ENCODE measurements at regions not wholly inside any gene's neighbourhood (a gene's known extent, or its start where the extent isn't known, plus 50 kb on each side); places are given as distances from the start of the nearest gene placed in this dataset.

DNA sequence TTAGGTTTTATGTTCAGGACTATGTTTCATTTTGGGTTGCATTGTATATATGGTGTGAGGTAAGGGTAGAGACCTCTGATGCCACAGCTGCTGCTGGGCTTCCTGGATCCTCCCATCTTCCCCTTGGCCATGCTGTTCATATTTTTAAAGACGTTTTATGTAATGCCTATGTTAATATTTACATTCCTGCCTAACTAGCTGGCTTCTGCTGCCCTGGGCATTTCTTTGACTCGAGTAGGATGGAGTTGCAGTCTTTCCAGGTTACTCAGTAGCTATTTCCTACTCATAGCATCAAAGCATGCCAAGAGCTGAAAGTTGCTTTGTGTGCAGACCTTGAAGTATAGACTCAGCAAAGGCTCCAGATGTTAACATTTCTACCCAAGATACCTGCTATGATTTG lies 220.5 kb upstream of the CADM1 start (continued):
- TF ChIP-seq, protein P1, sequence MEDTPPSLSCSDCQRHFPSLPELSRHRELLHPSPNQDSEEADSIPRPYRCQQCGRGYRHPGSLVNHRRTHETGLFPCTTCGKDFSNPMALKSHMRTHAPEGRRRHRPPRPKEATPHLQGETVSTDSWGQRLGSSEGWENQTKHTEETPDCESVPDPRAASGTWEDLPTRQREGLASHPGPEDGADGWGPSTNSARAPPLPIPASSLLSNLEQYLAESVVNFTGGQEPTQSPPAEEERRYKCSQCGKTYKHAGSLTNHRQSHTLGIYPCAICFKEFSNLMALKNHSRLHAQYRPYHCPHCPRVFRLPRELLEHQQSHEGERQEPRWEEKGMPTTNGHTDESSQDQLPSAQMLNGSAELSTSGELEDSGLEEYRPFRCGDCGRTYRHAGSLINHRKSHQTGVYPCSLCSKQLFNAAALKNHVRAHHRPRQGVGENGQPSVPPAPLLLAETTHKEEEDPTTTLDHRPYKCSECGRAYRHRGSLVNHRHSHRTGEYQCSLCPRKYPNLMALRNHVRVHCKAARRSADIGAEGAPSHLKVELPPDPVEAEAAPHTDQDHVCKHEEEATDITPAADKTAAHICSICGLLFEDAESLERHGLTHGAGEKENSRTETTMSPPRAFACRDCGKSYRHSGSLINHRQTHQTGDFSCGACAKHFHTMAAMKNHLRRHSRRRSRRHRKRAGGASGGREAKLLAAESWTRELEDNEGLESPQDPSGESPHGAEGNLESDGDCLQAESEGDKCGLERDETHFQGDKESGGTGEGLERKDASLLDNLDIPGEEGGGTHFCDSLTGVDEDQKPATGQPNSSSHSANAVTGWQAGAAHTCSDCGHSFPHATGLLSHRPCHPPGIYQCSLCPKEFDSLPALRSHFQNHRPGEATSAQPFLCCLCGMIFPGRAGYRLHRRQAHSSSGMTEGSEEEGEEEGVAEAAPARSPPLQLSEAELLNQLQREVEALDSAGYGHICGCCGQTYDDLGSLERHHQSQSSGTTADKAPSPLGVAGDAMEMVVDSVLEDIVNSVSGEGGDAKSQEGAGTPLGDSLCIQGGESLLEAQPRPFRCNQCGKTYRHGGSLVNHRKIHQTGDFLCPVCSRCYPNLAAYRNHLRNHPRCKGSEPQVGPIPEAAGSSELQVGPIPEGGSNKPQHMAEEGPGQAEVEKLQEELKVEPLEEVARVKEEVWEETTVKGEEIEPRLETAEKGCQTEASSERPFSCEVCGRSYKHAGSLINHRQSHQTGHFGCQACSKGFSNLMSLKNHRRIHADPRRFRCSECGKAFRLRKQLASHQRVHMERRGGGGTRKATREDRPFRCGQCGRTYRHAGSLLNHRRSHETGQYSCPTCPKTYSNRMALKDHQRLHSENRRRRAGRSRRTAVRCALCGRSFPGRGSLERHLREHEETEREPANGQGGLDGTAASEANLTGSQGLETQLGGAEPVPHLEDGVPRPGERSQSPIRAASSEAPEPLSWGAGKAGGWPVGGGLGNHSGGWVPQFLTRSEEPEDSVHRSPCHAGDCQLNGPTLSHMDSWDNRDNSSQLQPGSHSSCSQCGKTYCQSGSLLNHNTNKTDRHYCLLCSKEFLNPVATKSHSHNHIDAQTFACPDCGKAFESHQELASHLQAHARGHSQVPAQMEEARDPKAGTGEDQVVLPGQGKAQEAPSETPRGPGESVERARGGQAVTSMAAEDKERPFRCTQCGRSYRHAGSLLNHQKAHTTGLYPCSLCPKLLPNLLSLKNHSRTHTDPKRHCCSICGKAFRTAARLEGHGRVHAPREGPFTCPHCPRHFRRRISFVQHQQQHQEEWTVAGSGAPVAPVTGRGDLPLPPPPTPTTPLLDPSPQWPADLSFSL (CRISPR knock-in tag; IDR thresholded peaks at IDR 0.05) = no peak
- TF ChIP-seq ZNF496 (CRISPR knock-in tag; IDR thresholded peaks at IDR 0.05; ENCODE audit: insufficient replicate concordance) (no peak), MAFK (conservative IDR thresholded peaks at IDR 0.05 in 1 of 2, IDR thresholded peaks at IDR 0.05 in 1 of 2; ENCODE audit: low read length in 2 of 2) (no peak)
- TF ChIP-seq, protein P2, sequence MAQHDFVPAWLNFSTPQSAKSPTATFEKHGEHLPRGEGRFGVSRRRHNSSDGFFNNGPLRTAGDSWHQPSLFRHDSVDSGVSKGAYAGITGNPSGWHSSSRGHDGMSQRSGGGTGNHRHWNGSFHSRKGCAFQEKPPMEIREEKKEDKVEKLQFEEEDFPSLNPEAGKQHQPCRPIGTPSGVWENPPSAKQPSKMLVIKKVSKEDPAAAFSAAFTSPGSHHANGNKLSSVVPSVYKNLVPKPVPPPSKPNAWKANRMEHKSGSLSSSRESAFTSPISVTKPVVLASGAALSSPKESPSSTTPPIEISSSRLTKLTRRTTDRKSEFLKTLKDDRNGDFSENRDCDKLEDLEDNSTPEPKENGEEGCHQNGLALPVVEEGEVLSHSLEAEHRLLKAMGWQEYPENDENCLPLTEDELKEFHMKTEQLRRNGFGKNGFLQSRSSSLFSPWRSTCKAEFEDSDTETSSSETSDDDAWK (CRISPR knock-in tag; IDR thresholded peaks at IDR 0.05) = no peak
- TF ChIP-seq, protein P3, sequence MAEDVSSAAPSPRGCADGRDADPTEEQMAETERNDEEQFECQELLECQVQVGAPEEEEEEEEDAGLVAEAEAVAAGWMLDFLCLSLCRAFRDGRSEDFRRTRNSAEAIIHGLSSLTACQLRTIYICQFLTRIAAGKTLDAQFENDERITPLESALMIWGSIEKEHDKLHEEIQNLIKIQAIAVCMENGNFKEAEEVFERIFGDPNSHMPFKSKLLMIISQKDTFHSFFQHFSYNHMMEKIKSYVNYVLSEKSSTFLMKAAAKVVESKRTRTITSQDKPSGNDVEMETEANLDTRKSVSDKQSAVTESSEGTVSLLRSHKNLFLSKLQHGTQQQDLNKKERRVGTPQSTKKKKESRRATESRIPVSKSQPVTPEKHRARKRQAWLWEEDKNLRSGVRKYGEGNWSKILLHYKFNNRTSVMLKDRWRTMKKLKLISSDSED (CRISPR knock-in tag; IDR thresholded peaks at IDR 0.05) = no peak

Measured in HepG2 (cell line).